HG03442 (cell line): ENCODE measurements at regions not wholly inside any gene's neighbourhood (a gene's known extent, or its start where the extent isn't known, plus 50 kb on each side); places are given as distances from the start of the nearest gene placed in this dataset.

Source experiments
- ATAC-seq: cut with Tn5 transposase; IDR thresholded peaks from one replicate; pipeline ENCODE4 v1.9.1; 2021; ENCODE audit warnings: mild to moderate bottlenecking, moderate library complexity; ENCODE audit not compliant: unreplicated experiment

GRCh38 chr18:40993363-40993762, 961.7 kb upstream of the PIK3C3 start:
- ATAC-seq = no peak

- no peak for ATAC-seq
Observed at GRCh38 chr18:40987581-40987980, 967.5 kb upstream of the PIK3C3 start.

- no peak for ATAC-seq
Observed at GRCh38 chr18:40985436-40985835, 969.6 kb upstream of the PIK3C3 start.

DNA sequence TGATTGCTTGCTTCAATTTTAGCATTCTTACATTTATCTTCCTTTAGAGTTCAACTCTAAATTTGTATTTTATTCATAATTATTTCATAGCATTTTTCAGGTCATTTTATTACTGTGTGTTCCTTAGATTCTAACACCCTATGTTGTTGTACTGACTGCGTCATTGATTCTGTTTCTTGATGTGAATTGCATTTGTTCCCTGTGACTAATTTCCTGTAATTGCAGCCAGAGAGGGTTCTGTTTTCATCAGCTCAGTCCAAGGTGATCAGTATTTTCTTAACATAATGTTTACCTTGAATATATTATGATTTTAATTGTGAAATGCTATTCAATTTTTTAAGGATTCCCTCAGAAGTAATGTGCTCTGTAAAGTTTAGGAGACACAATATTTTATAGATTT, 970.2 kb upstream of the PIK3C3 start:
- ATAC-seq = no peak

- ATAC-seq = no peak
Observed at GRCh38 chr18:40983835-40984234, 971.2 kb upstream of the PIK3C3 start.

GRCh38 chr18:40980171-40980570, 974.9 kb upstream of the PIK3C3 start:
- no peak for ATAC-seq

GRCh38 chr18:40976050-40976449, 979.0 kb upstream of the PIK3C3 start:
- ATAC-seq = no peak

DNA sequence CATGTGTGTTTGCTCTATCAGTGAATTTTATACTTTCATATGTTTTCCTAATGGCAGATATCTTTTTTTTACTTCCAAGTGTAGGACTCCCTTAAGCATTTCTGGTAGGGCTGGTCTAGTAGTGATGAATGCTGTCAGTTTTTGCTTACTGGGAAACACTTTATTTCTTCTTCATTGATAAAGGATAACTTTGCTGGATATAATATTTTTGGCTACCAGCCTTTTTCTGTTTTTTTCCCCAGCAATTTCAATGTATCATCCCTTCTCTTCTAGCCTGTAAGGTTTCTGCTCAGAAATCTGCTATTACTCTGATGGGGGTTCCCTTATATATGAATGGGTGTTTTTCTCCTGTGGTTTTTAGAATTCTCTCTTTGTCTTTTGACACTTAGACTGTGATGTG, 980.6 kb upstream of the PIK3C3 start:
- ATAC-seq = no peak

- ATAC-seq = no peak
Observed at GRCh38 chr18:40962784-40963183, 992.2 kb upstream of the PIK3C3 start.

DNA sequence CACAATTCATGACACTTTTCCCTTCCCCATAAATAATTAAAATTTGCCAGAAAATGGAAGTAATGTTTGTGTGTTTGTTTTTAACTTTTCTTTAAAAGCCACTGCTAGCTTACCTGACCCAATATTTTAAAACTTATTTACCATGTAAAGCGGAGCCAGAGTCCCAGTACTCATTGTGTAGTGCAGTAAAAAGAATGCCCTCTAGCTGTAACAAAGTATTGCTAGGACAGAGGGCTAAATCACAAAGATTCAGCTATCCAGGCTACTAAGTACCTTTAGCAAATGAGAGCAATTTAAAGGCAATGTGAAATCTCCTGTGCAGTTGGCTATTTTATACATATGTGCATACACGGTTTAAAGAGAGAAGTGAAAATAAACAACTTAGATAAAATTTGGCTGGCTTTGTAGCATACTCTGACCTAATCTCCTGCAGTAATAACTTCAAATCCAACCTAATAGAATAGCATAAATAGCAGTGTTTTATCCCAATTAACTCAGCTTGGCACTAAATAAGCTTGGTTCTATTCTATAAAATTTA, 997.4 kb upstream of the PIK3C3 start:
- ATAC-seq = no peak

GRCh38 chr18:40956213-40956612, 998.8 kb upstream of the PIK3C3 start:
- no peak for ATAC-seq

- no peak for ATAC-seq
Observed at GRCh38 chr18:40955351-40955750, 999.7 kb upstream of the PIK3C3 start.

DNA sequence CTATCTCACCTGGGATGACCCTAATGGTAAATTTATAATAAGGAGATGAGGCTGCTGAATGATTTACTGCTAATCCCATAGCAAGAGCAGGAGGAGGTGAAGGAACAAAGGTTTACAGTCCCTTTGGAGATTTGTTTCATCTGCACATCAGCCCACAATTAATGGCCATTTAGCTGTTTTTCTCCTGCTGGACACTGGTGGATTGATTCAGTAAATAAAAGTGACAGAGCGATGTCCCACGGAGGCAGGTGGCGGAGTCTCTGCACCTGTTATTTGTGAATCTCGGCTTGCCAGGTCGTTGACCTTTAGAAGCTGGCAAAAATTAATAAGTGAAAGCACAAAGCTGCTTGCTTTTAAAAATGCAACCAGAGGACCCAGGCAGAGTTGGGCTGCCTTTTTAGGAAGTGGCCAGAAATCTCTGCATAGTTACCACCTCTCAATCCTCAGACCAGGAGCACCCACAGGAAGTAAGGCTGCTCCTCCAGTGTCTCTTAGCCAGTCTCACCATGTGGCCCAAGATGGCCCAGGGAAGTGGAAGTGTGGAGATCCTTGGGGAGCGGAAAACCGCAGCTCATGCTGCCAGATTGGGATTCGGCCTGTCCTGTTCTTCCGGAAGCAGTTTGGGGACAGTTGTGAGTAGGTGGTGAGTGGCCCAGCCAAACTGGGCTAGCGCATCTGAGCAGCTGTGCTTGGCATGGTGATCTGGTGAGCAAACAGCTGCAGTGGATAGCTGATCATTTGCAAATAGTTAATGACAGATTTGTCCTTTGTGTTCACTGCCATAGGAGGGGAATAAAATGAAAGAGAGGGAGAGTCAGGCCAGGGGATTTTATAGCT, 1005.7 kb upstream of the PIK3C3 start:
- no peak for ATAC-seq

- ATAC-seq = no peak
Observed at GRCh38 chr18:40944576-40944975, 1010.5 kb upstream of the PIK3C3 start.

DNA sequence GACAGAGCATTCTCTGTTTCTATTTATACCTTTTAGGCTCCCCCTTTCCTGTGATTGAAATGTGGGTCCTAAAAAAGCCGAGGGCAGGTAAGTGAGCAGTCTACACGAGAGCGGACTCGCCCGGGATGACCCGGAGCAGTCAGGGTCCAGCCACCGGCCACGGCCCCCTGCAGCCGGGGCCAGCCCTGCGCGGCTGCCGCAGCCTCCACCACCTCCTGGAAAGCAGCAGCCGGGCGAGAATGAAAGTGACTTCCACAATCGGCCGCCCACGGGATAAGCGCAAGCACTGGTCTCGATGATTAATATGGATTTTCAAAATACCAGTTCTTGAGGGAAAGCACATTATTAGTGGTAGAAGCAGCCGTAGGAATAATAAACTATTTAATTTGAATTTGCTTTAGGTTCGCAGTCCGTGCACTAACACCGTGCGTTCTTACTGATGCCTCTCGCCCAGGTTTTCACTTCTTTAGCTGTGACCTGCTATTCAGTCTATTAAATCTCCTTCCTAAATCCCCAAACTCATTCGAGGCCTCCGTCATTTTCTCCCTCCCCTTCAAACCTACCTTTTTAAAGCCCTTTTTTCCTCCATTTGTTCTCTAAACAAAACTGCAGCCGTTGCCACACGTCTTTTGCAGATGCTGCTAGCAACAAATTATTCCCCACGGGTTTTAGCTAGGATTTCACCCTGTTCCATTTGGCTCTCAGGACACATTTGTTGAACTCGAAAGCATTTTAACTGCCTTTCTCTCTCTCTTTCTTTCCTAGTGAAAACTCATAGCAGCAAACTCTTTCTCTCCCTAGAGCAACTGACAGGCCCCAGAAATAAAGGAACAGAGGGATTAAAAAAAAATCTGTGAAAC, 1015.1 kb upstream of the PIK3C3 start:
- no peak for ATAC-seq

DNA sequence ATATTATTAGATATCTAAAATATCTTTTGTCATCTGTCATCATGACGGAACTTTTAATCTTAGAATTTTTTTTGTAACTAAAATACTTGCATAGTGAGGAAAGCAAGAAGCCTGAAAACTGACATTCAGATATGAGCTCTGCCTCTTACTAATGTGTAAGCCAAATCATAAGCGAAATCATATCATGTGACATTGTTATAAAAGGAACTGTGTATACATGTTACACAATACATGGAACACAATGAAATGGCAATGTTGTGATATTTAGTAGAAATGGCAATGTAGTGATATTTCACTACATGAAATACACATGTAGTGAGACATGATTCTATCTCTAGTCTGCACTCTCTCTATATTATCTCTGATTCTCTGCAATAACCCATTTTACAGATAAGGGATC, 1016.4 kb upstream of the PIK3C3 start:
- ATAC-seq = no peak

DNA sequence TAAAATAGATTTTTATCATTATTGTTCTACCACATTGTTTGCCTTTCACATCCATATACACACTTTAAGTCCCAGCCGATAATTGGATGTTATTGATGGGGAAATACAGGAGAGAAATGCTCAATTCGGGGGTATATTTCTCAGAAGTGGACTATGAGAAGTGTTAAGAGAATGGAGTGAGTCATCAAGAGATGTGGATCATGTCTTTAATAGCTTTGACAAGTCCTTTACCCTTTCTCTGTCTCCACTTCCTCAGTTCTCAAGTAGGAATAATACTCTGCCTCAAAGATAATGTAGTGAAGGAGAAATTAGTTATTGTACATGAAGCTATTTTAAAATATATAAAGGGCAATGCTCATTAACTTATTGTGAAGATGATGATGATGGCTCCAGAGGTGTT, 1017.6 kb upstream of the PIK3C3 start:
- ATAC-seq = no peak

DNA sequence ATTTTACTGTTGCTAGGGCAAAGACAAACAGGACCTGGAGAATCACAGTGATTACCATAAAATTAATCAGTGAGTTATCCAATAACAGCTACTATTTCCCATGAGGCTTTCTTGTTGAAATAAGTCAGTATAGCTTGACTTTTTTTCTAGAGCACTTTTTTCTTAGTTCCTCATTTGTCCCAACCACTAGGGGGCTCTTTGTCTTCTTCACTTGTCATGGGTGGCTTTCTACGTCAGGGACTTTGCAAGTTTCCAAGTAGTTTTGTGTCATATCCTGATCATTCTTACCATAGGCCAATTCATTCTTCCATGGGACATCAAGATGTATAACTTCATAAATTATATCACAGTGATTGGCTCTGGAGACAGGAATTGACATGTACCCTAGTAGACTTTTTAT, 1019.6 kb upstream of the PIK3C3 start:
- ATAC-seq = no peak

GRCh38 chr18:40932862-40933261, 1022.2 kb upstream of the PIK3C3 start:
- ATAC-seq = no peak

GRCh38 chr18:40930211-40930882, 1024.7 kb upstream of the PIK3C3 start:
- ATAC-seq = no peak

DNA sequence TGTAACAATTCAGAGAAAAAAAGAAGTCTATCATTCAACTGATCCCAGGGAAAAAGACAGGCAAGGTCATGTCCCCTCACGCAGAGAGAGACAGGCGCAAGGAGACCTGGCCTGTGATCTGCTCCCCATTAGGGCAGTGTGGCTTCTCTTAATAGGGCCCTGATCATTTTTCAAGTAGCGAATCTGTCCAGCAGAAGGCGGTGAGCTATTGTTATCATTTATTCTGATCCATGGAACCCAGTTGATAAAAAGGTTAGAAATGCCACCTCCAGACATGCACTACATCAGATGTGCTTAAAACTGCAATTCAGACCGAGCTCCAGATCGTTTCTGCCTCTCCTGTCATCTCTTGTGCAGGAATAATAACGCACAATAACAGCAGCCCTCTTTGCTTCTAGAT, 1025.6 kb upstream of the PIK3C3 start:
- no peak for ATAC-seq
